GM19023 (cell line): ENCODE measurements at regions not wholly inside any gene's neighbourhood (a gene's known extent, or its start where the extent isn't known, plus 50 kb on each side); places are given as distances from the start of the nearest gene placed in this dataset.
A peak's percentile ranks its signal among the peaks of the same experiment; 100 is the strongest.

Source experiments
- ATAC-seq: cut with Tn5 transposase; IDR thresholded peaks from one replicate; pipeline ENCODE4 v1.9.1; 2021; ENCODE audit warnings: mild to moderate bottlenecking, moderate library complexity; ENCODE audit not compliant: unreplicated experiment

DNA sequence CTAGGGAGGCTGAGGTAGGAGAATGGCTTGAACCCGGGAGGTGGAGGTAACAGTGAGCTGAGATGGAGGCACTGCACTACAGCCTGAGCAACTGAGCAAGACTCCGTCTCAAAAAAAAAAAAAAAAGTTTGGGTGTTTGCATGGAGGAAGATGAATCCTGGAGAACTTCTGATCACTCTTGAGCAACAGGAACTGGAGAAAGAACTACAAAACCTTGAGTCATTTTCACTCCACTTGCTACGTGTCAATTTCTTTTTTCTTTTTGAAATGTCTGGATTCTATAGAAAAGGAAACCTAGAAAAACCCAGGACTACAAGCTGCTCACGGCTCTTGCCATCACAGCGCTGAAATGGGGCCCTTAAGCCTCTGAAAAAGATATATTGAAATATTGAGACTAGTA lies 189.6 kb upstream of the NRP1 start:
- ATAC-seq = no peak

DNA sequence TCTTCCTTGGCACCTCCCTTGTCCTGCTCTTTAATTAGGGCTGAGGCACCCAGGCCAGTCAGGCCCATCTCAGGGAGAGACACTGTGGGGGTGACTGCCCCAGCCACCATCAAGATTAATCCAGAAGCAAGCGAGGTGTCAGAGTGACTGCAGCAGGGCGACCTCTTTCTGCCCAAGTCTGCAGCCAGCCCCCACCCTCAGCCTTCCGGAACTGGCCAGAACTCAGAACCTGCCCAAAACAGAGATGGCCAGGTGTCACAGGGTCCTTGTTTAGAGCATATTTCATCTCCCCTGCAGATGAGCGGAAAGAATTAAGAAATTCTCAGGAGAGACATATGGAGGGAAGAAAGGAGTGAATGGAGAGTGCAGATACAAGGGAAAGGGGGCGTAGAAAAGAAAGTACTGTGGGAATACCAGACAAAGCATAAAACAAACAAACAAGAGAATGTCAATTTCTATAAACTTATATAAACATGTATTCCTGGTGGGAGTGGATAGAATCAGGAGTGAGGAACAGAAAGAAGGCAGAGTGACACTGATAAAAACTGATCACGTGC lies 188.8 kb upstream of the NRP1 start:
- no peak for ATAC-seq

DNA sequence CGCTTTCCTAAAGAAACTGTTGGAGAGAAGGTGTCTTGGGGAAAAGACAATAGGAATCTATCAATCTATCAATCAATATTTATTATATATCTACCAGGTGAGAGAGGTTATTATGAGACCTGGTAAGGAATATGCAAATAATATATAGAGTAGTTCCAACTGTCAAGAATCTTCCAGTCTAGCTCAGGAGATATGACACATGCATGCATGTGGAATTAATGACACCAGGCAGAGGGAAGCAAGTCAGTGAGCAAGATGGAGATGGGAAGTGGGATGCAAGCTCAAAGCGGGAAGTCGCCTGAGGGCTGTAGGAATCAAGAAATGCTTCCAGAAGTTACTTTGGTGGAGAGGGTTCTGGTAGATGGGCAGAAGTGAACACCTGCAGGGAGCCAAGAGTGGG lies 187.4 kb upstream of the NRP1 start:
- ATAC-seq = no peak

- no peak for ATAC-seq
Observed at GRCh38 chr10:33521062-33521461, 186.6 kb upstream of the NRP1 start.

- no peak for ATAC-seq
Observed at GRCh38 chr10:33520223-33520622, 185.8 kb upstream of the NRP1 start.

DNA sequence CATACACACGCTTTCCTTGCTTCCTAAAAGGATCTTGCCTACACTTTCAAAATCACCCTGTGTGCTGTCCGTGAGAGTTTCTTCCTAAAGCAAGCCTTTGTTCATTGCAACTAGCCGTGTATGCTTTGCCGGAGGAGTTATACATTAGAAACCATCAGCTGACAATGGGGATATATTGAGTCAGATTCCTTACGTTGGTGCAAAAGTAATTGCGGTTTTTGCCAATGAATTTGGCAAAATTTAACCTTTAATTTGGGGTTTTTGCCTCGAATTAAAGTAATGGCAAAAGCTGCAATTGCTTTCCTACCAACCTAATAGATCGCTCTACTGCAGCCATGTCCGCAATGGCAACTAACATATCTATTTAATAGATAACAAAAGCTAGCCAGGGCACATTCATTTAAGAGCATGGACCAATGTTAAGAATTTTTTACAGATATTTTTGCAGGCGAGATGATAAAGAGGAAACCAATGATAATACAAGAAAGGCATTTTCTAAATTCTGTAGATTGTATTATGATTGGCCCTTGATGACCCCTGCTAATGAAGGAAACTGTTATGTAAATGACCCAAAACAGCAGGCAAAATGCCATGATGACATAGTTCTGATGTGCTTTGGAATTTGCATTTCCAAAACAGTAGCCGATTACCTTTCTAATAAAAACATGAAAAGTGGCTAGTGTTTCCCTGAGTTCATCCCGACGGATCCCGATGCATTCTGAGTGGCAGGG lies 184.8 kb upstream of the NRP1 start:
- no peak for ATAC-seq

DNA sequence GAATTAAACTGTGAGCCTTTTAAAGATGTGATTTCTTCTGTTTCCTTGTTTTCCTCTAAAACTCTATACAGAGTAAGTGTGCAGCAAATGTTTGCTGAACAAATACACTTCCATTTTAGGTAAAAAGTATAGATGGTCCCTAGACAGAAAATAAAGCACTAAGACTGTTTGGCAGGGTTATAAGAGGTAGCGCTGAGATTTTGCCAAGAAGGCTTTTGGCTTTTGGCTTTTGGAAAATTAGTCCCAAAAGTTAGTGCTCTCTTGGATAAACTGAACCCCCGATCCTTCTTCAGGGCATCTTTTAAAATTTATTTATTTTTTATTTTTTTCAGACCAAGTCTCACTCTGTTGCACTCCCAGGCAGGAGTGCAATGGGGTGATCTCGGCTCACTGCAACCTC lies 175.7 kb upstream of the NRP1 start:
- ATAC-seq = no peak

- ATAC-seq = peak; percentile 51
Observed at GRCh38 chr10:33509231-33509831, 174.9 kb upstream of the NRP1 start.

- ATAC-seq = no peak
Observed at GRCh38 chr10:33507662-33508425, 173.4 kb upstream of the NRP1 start.

DNA sequence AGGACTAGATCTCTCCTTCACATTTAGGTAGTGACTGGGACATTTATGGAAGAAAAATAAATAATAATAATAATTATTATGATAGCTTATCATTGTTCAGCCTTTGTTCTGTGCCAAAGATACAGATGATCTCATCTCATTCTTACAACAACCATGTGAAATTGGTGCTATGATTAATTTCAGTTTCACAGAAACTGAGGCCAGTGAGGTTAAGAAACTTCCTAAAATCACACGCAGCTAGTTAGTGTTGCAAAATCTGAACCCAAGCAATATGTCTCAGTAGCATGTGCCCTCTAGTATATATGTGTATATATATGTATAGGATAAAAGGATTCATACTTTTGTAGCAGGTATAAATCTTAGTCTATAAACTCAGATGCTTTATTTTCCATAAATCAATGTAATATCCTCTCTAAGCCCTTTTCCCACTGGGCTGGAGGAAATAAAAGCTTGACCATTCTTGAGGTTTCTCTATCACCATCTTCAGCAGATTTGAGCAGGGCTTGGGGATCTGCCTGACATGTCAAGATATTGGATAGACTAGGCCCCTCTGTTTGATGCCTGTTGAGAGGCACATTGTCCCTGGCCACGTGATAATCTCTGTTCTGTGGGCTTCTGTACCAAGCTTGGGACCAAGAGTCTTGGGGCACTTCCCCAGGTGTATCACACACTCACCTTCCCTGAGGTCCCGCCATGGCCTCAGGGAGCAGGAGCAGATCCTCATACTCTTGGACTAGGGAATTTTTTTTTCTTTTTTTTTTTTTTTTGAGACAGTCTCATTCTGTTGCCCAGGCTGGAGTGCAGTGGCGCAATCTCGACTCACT lies 172.6 kb upstream of the NRP1 start:
- ATAC-seq = peak; percentile 67

- no peak for ATAC-seq
Observed at GRCh38 chr10:33506391-33506790, 171.9 kb upstream of the NRP1 start.

DNA sequence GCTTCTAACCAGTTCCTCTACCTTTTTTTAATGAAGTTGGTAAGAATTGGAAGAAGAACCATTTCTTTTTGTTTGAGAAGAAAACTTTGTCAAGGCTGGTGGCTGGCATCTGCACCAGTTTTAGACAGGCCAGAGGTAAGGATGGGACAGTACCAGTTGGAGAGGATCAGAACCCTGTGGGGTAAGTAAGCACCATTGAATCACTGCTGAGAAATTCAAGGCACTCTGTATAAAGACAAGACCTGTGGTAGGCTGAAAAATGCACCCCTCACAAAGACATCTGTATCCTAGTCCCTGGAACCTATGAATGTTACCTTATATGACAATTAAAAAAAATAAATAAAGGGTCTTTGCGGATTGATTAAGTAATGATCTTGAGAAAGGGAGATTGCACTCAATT lies 166.7 kb upstream of the NRP1 start:
- ATAC-seq = no peak

- no peak for ATAC-seq
Observed at GRCh38 chr10:33498391-33498891, 164.0 kb upstream of the NRP1 start.

DNA sequence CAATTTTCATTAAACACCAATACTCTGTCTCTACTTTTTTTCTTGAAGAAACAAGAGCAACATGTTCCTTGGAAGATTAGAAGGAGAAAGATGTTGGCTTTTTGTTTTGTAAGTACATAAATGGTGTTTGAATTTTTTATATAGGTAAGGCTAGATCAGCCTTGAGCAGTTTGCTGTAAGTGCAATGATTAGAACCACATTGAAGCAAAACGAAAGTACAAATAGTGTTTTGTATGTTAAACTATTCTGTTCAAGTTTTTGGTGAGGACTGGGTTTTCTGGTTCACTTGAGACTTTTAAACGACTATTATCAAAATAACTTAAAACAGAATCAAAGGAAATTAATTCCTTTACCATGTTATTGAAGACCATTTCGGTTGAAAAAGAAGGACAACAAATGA lies 162.9 kb upstream of the NRP1 start:
- ATAC-seq = no peak

- no peak for ATAC-seq
Observed at GRCh38 chr10:33496096-33496495, 161.6 kb upstream of the NRP1 start.

- no peak for ATAC-seq
Observed at GRCh38 chr10:33494694-33495265, 160.3 kb upstream of the NRP1 start.

DNA sequence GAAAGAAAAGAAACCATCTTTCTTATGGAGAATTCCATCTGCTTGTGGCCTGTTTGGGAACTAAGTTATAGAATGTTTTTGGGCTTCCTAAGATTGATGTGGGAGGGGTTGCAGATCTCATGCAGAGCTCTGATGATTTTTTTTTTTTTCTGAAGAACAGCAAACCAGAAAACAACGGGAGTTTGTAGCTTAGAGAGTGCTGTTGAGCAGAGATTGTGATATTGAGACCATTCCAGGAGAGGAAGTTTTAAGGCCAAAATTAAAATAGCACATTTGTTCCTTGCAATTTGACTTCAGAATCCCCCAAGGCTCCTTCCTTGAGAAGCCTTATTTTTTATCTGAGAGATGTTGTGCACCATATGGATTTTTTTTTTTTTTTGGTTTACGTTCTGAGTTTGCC lies 159.5 kb upstream of the NRP1 start:
- no peak for ATAC-seq

- no peak for ATAC-seq
Observed at GRCh38 chr10:33493497-33493896, 159.0 kb upstream of the NRP1 start.

- ATAC-seq = no peak
Observed at GRCh38 chr10:33492701-33493345, 158.4 kb upstream of the NRP1 start.
